WI38 (cell line): ENCODE measurements at regions not wholly inside any gene's neighbourhood (a gene's known extent, or its start where the extent isn't known, plus 50 kb on each side); places are given as distances from the start of the nearest gene placed in this dataset.

Source experiments
- H3K4me3 ChIP-seq: 2 replicates; pipeline ENCODE4 v1.5.1; 2011; ENCODE audit warnings: low read depth, mild to moderate bottlenecking, control low read depth, low read length
- TF ChIP-seq, protein P1 (sequence below): IDR thresholded peaks from 2 replicates; pipeline ENCODE4 v1.5.1; 2012; ENCODE audit warnings: low read depth, mild to moderate bottlenecking, control low read depth, low read length

DNA sequence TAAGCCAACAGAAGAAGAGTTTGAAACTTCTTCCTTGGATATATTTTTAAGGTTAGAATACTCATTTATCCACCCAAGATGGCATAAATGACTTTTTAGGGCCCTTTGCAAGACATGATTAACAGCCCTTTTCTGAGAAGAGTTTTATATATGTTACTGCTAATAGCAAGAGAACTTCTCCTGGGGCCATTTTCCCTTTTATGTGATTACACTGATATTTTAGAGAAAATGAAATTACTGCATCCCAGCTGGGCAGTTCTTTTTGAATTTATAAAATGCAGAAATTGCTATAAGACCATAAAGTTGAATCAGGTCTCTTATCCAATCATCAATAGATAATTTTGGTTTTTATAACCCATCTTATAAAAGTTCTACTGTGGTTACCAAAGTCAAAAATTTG, 161.3 kb upstream of the RFX3 start:
- TF ChIP-seq, protein P1, sequence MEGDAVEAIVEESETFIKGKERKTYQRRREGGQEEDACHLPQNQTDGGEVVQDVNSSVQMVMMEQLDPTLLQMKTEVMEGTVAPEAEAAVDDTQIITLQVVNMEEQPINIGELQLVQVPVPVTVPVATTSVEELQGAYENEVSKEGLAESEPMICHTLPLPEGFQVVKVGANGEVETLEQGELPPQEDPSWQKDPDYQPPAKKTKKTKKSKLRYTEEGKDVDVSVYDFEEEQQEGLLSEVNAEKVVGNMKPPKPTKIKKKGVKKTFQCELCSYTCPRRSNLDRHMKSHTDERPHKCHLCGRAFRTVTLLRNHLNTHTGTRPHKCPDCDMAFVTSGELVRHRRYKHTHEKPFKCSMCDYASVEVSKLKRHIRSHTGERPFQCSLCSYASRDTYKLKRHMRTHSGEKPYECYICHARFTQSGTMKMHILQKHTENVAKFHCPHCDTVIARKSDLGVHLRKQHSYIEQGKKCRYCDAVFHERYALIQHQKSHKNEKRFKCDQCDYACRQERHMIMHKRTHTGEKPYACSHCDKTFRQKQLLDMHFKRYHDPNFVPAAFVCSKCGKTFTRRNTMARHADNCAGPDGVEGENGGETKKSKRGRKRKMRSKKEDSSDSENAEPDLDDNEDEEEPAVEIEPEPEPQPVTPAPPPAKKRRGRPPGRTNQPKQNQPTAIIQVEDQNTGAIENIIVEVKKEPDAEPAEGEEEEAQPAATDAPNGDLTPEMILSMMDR = no peak
- H3K4me3 ChIP-seq = no peak overlapping the region

DNA sequence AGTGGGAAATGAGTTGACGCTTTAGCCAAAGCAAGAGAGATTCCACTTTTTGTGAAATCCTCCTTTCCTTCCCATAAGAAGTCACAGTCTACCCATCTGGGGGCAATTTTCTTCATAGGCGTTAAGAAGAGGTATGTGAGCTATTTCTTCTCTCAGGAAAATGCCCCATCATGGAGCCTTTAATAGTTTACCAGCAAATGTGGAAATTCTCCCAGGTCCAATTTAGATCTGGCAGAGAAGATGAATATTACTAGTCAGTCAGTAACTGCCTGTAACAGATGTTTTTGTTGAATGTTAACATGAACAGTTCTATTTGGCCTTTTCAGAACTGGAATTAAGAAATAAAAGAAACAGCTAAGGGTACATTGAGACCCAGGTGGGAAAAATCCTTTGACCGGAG, 156.4 kb upstream of the RFX3 start:
- TF ChIP-seq, protein P1 = no peak
- no peak overlapping the region for H3K4me3 ChIP-seq

- H3K4me3 ChIP-seq = no peak overlapping the region
- TF ChIP-seq, protein P1 = no peak
Measured at GRCh38 chr9:3677541-3677940, 151.7 kb upstream of the RFX3 start.

DNA sequence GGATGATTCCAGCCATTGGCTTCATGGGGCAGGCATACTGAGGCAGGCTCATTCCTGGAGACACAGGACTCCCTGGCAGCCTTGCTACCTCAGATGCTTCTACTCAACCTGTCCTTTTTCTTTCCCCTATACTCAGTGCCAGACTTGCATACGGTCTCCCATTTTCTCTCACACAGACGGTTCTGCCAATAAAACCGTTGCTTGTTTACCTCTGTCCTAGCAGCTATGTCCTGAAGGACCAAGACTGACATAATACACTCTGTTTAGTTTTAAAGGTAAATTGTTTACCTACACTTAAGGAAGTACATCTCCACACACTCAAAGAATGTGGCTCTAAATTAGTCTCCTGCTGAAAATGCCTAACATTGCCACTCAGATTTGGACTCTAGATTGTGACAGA, 151.0 kb upstream of the RFX3 start:
- TF ChIP-seq, protein P1 = no peak
- no peak overlapping the region for H3K4me3 ChIP-seq

DNA sequence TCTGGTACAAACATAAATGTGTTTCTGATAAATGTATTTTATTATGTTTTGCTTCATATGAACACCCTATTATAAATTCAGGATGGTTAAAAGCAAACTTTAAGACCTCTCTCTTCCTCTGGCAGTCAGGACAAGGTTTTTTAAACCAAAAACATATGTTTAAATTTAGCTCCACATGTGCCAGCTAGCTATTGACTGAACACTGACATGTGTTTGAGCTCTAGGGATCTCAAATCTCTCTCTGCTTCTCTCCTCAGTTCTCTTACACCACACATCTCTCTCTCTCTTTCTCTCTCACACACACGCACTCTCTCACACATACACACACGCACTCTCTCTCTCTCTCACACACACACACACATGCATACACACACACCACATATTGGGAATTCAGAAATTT, 150.1 kb upstream of the RFX3 start:
- no peak overlapping the region for H3K4me3 ChIP-seq
- TF ChIP-seq, protein P1 = no peak

DNA sequence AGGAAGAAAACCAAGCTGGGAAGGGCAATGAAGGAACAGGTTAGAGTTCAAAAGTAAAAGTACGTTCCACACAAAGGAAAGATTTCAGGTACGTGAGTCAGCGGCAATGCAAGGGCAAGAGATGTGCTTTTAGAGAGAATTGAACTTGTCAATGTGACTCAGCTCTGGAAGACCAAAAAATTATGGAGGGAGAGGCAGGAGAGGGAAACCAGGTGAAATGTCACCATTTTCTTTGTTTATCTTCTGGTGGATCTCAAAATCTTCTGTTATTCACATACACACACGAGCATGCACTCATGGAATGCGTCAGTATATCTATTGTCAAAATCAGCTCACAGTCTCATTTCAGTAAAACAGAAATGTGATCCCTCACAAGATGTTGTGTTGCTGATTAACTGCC, 148.8 kb upstream of the RFX3 start:
- H3K4me3 ChIP-seq = no peak overlapping the region
- TF ChIP-seq, protein P1 = no peak

- H3K4me3 ChIP-seq = no peak overlapping the region
- TF ChIP-seq, protein P1 = no peak
Measured at GRCh38 chr9:3672399-3672798, 146.6 kb upstream of the RFX3 start.
